GM21423 (cell line): ENCODE measurements at regions not wholly inside any gene's neighbourhood (a gene's known extent, or its start where the extent isn't known, plus 50 kb on each side); places are given as distances from the start of the nearest gene placed in this dataset.
"Not testable (repeated sequence)": the region's sequence is repeated elsewhere in the genome, so short reads cannot be mapped to it uniquely, and the experiment has no call there.

Experiments used
- ATAC-seq: cut with Tn5 transposase; IDR thresholded peaks from one replicate; pipeline ENCODE4 v1.9.1; 2021; ENCODE audit warnings: mild to moderate bottlenecking, moderate library complexity; ENCODE audit not compliant: unreplicated experiment

GRCh38 chr2:220568296-220568695 is 940.9 kb downstream of the SLC4A3 start:
- ATAC-seq: no peak

DNA sequence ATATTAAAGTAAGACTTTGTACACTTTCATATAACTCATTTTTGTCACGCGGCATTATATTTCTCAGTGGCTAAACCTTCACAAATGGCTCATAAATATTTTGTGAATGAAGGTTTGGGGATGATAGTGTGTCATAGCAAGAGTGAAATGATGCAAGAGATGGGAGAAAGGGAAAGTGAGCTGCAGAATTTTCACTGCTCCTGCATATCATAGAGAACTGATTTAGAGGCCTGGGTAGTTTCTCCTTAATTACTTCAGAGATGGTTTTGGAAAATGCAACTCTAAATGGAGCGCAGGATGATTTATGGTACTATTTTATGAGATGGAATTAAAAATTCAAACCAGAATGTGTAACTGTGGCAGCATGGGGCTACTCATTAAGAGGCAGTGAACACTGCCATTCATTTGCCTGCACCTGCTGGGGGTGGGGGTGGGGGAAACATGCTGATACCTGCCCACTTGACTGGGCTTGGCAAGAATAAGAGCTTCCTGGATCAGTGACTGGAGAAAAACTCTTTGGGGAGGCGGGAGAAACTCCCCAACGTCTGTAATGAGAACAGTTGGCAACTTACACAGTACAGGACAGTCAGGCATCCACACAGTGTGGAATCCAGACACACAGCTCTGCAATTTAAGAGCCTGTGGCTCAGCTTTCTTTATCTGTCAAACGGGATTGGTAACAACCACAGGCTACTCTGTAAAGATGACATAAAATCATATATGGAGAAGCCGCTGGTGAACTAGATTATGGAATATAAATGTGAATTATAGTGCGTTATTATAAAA is 941.9 kb downstream of the SLC4A3 start:
- ATAC-seq: no peak

DNA sequence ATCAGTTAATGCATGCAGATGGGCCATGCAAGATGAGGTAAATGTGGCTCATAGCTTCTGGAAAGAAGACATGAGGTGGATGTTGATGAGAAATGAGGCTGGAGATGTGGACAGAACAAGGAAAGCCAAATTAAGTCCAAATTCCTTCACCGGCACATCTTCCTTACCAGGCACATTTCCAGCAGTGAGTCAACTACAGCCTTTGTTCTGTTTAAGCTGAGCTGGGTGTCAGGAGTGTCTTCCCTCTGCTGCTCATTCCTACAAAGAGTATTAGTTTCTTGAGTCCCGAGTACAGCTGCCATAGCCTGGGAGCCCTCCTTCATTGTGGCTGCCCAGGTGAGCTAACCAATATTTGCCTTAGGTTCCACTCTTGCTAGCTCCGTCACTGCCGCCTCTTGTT is 945.0 kb downstream of the SLC4A3 start:
- no peak for ATAC-seq

- ATAC-seq: no peak
These were observed 946.6 kb downstream of the SLC4A3 start for GRCh38 chr2:220574038-220574437.

GRCh38 chr2:220575963-220576362 is 948.5 kb downstream of the SLC4A3 start:
- no peak for ATAC-seq

GRCh38 chr2:220579452-220579851 is 952.0 kb downstream of the SLC4A3 start:
- no peak for ATAC-seq

- no peak for ATAC-seq
These were observed 952.7 kb downstream of the SLC4A3 start for GRCh38 chr2:220580113-220580512.

GRCh38 chr2:220583725-220584124 is 956.3 kb downstream of the SLC4A3 start:
- no peak for ATAC-seq

- no peak for ATAC-seq
These were observed 957.8 kb downstream of the SLC4A3 start for GRCh38 chr2:220585241-220585640.

- no peak for ATAC-seq
These were observed 959.6 kb downstream of the SLC4A3 start for GRCh38 chr2:220586980-220587530.

- no peak for ATAC-seq
These were observed 960.7 kb downstream of the SLC4A3 start for GRCh38 chr2:220588148-220588547.

DNA sequence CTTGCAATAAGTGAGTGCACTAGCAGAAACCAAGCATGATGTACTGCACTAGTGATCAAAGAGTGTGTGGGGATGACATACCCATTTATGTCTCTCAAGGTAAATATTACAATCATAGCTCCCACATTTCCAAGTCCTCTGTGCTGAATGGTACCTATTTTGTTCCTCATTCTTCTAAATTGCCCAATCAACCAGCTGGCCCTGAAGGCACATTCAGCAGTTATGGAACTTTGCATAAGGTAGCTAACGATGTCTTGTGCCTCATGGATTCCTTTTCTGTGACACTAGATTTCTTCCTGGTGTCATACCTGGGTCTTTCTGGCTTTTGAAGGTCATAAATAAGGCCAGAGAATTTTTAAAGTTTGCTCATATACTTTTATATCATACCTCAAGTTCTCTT is 963.0 kb downstream of the SLC4A3 start:
- no peak for ATAC-seq

GRCh38 chr2:220593526-220593925 is 966.1 kb downstream of the SLC4A3 start:
- no peak for ATAC-seq

- ATAC-seq: no peak
These were observed 970.4 kb downstream of the EPHA4 start for GRCh38 chr2:220601674-220602073.

GRCh38 chr2:220613004-220613403 is 959.1 kb downstream of the EPHA4 start:
- ATAC-seq: not testable (repeated sequence)

DNA sequence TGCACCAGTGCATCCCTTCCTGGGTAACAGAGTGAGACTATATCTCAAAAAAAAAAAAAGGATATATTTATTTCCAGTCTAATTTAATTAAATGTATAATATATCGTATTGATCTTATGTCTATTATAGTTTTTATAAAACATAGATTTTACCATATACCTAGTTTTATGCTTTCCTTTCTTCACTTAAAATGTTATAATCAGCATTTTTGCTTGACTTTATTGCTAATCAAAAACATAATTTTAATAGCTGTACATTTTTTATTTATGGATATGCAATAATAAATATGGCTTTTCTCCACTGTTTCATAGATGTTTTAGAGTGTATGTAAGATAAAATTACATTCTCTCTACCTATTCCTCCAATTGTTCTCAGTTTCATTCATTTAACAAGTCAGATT is 958.0 kb downstream of the EPHA4 start:
- no peak for ATAC-seq

GRCh38 chr2:220619525-220620220 is 952.4 kb downstream of the EPHA4 start:
- no peak for ATAC-seq

DNA sequence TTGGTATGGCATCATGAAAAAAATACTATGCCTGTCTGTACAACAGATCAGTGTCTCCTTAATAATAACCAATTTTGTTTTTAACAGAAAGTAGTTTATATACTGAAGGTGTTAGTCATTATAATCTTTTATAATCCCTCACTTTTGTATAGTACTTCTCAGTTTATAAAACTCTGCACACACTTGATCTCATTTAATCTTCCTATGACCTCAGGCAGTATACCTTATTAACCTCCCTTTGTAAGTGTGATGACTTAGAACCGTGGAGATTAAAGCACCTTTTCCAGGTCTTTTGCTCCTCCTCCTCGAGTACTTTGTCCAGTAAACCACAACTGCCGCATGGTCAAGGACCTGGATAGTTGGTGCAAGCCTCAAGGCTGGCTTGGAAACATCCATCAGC is 945.5 kb downstream of the EPHA4 start:
- ATAC-seq: no peak

DNA sequence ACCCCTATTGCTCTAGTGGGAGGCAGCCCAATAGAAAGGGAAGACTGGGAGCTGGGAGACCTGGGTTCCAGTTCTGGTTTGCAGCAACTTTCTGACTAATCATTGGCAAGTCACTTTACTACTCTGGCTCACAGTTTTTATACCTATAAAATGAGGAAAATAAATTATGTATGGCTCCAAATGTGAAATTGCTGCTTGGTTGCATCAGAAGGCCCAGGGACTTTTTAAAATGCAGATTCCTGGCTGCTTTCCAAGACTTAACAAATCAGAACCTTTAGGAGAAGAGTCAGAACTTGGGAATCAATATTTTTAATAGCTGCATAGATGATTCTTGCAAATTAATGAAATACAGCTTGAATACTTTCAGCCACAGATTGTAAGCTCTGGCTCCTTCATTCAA is 943.9 kb downstream of the EPHA4 start:
- ATAC-seq: no peak

DNA sequence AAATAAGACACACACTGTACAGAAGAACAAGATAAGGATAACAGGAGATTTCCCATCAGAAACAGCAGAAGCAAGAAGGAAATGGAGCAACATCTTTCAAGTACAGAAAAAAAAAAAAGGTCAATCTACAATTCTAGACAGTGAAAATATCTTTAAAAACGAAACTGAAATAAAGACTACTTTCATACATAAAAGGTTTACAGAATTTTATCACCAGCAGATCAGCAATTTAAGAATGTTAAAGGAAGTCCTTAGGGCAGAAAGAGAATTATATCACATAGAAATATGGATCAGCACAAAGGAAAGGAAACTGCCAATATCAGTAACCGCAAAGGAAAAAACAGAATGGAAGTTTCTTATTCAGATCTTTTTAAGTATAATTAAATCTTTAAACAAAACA is 931.0 kb downstream of the EPHA4 start:
- no peak for ATAC-seq

- peak; percentile 50 for ATAC-seq
These were observed 925.7 kb downstream of the EPHA4 start for GRCh38 chr2:220646424-220646823.

- ATAC-seq: no peak
These were observed 923.5 kb downstream of the EPHA4 start for GRCh38 chr2:220648628-220649027.
